HepG2 (cell line): ENCODE measurements at regions not wholly inside any gene's neighbourhood (a gene's known extent, or its start where the extent isn't known, plus 50 kb on each side); places are given as distances from the start of the nearest gene placed in this dataset.

Experiments
- ATAC-seq: fragments of 200-7000 bp; cut with Tn5 transposase; 3 replicates; pipeline ENCODE4 v1.9.1; 2020; ENCODE audit warnings: mild to moderate bottlenecking, moderate library complexity
- BruUV-seq: library from RNA; stranded (reverse); fragments of 400-500 nt; replicated peaks from 2 replicates; lab custom pipeline; 2021; lab: Mats Ljungman, UMichigan
- CTCF ChIA-PET: fragments of 300-600 bp; formaldehyde crosslinking; extraction: SDS; loops from one replicate; lab custom pipeline; 2021; ENCODE audit warnings: low total read pairs, inconsistent platforms, low intra/inter-chr PET ratio; lab: Yijun Ruan, JAX
- POLR2A ChIA-PET: fragments of 350-600 bp; sonication (Branson Sonifier 250); formaldehyde crosslinking; loops from one replicate; lab custom pipeline; 2020; ENCODE audit warnings: antibody characterized with exemption, inconsistent platforms; lab: Yijun Ruan, JAX
- DNase-seq: peaks from one replicate; pipeline ENCODE4 v3.0.0-alpha.2; 2015; ENCODE audit warnings: low spot score
- FAIRE-seq: peaks from 3 replicates; lab custom pipeline; 2011; peaks lifted over from hg19 to GRCh38; lab: Jason Lieb, UNC
- H2AFZ ChIP-seq: one replicate; pipeline ENCODE4 v1.6.1; 2011; ENCODE audit warnings: low read length, inconsistent platforms
- H3K27ac ChIP-seq: fragments of 300-600 bp; 3 replicates; pipeline ENCODE4 v1.8.0; 2011; ENCODE audit warnings: mixed run types, mild to moderate bottlenecking, mixed read lengths, low read length, inconsistent platforms; ENCODE audit not compliant: insufficient read depth; ENCODE audit errors: extremely low read length
- H3K27me3 ChIP-seq, 2 experiments: fragments of 200-600 bp in 1 of 2; 2 replicates in 1 of 2; 3 replicates in 1 of 2; pipeline versions ENCODE4 v1.6.0 to v1.8.0; 2011; ENCODE audit warnings: low read length in 2 of 2, mild to moderate bottlenecking in 2 of 2, moderate library complexity in 2 of 2, inconsistent platforms in 1 of 2; ENCODE audit not compliant: insufficient read depth in 2 of 2, control insufficient read depth in 1 of 2
- H3K36me3 ChIP-seq, 2 experiments: fragments of 200-600 bp in 1 of 2; replicated peaks in 1 of 2; 2 replicates in 1 of 2; 3 replicates in 1 of 2; pipeline versions ENCODE4 v1.5.1 to v1.8.0; 2011; ENCODE audit warnings: low read length in 2 of 2, inconsistent platforms in 1 of 2; ENCODE audit not compliant: insufficient read depth in 2 of 2, control insufficient read depth in 1 of 2
- H3K4me1 ChIP-seq: 2 replicates; pipeline ENCODE4 v1.5.1; 2012; ENCODE audit warnings: low read length, inconsistent platforms; ENCODE audit not compliant: insufficient read depth
- H3K4me2 ChIP-seq: 2 replicates; pipeline ENCODE4 v1.6.0; 2011; ENCODE audit warnings: low read depth, low read length, inconsistent platforms
- H3K4me3 ChIP-seq, 3 experiments: fragments of 200-600 bp in 1 of 3; sonication (generic), shearing (Covaris generic) in 1 of 3; replicated peaks in 1 of 3; 2 replicates each; pipeline ENCODE4 v1.5.1; 2011 to 2016; ENCODE audit warnings: low read length in 3 of 3, inconsistent platforms in 2 of 3, low read depth in 2 of 3, mild to moderate bottlenecking in 2 of 3, control low read depth in 1 of 3, mixed read lengths in 1 of 3; ENCODE audit not compliant: insufficient read depth in 1 of 3
- H3K79me2 ChIP-seq: one replicate; pipeline ENCODE4 v1.6.1; 2011; ENCODE audit warnings: low read length, inconsistent platforms; ENCODE audit not compliant: insufficient read depth
- H3K9ac ChIP-seq: 2 replicates; pipeline ENCODE4 v1.6.0; 2011; ENCODE audit warnings: mild to moderate bottlenecking, low read depth, low read length, inconsistent platforms; ENCODE audit not compliant: insufficient read depth
- H3K9me3 ChIP-seq: 2 replicates; pipeline ENCODE4 v1.5.1; 2012; ENCODE audit warnings: mild to moderate bottlenecking, low read length
- H4K20me1 ChIP-seq: 2 replicates; pipeline ENCODE4 v1.6.0; 2011; ENCODE audit warnings: inconsistent platforms, mild to moderate bottlenecking, low read length, moderate library complexity; ENCODE audit not compliant: insufficient read depth
- EHMT2 ChIP-seq: fragments of 200-600 bp; sonication (generic); IDR thresholded peaks from 2 replicates; pipeline ENCODE4 v1.7.0; 2017; ENCODE audit warnings: antibody characterized with exemption, low read depth, low read length, borderline replicate concordance
- ESRRA ChIP-seq: sonication (generic); formaldehyde crosslinking; IDR thresholded peaks from 2 replicates; pipeline ENCODE4 v1.5.1; 2020; ENCODE audit warnings: mild to moderate bottlenecking, low read depth, missing genetic modification reagents
- ETV5 ChIP-seq: IDR thresholded peaks from 2 replicates; pipeline ENCODE4 v1.6.1; 2018; ENCODE audit warnings: missing biosample characterization, missing genetic modification reagents, inconsistent platforms, borderline replicate concordance
- HNF4A ChIP-seq: sonication (generic); formaldehyde crosslinking; IDR thresholded peaks from 2 replicates; pipeline ENCODE4 v1.4.0; 2020; ENCODE audit warnings: missing genetic modification reagents
- MAFF ChIP-seq: IDR thresholded peaks from 2 replicates; pipeline ENCODE4 v1.6.1; 2011; ENCODE audit warnings: low read depth, low read length, improper control_type of control experiment
- PREB ChIP-seq: sonication (generic); formaldehyde crosslinking; IDR thresholded peaks from 2 replicates; pipeline ENCODE4 v1.4.0; 2020; ENCODE audit warnings: missing genetic modification reagents
- SIX1 ChIP-seq: sonication (generic); formaldehyde crosslinking; IDR thresholded peaks from 2 replicates; pipeline ENCODE4 v1.4.0; 2020; ENCODE audit warnings: missing genetic modification reagents, borderline replicate concordance
- SP4 ChIP-seq: sonication (generic); formaldehyde crosslinking; IDR thresholded peaks from 2 replicates; pipeline ENCODE4 v1.8.1; 2023; ENCODE audit warnings: mild to moderate bottlenecking, missing genetic modification reagents
- STAG1 ChIP-seq: sonication (generic); formaldehyde crosslinking; IDR thresholded peaks from 2 replicates; pipeline ENCODE4 v1.4.0; 2020; ENCODE audit warnings: missing genetic modification reagents
- ZBTB42 ChIP-seq: sonication (generic); formaldehyde crosslinking; IDR thresholded peaks from 2 replicates; pipeline ENCODE4 v1.5.0; 2020; ENCODE audit warnings: mild to moderate bottlenecking, missing genetic modification reagents
- ZMYM3 ChIP-seq: sonication (generic); formaldehyde crosslinking; IDR thresholded peaks from 2 replicates; pipeline ENCODE4 v1.5.1; 2020; ENCODE audit warnings: mild to moderate bottlenecking, missing genetic modification reagents
- ZNF597 ChIP-seq: sonication (generic); formaldehyde crosslinking; IDR thresholded peaks from 2 replicates; pipeline ENCODE4 v1.5.0; 2020; ENCODE audit warnings: missing genetic modification reagents
- ZNF660 ChIP-seq: sonication (generic); formaldehyde crosslinking; IDR thresholded peaks from 2 replicates; pipeline ENCODE4 v1.5.1; 2020; ENCODE audit warnings: mild to moderate bottlenecking, low read depth, missing genetic modification reagents, borderline replicate concordance
- WGBS: methylation state at CpG from one replicate; pipeline ENCODE4 v1.1.6; 2017; ENCODE audit warnings: low lambda C conversion rate; 5-methylcytosine and 5-hydroxymethylcytosine counted together
- in situ Hi-C: cut with HindIII; loops from 2 replicates; pipeline ENCODE4 v1.10.0; 2017; ENCODE audit warnings: low pct_unique_long_range_greater_than_20kb; ENCODE audit not compliant: extremely low pct_ligation_motif_present
- intact Hi-C: fragments of 100-400 bp; cut with micrococcal nuclease; formaldehyde crosslinking; loops from one replicate; pipeline ENCODE4 v1.10.0; 2022; ENCODE audit not compliant: unreplicated experiment

- TF ChIP-seq ETV5 (CRISPR knock-in tag), result no peak
- no peak for TF ChIP-seq MAFF
- no peak for TF ChIP-seq HNF4A (CRISPR knock-in tag)
- no peak for TF ChIP-seq SIX1 (CRISPR knock-in tag)
- TF ChIP-seq ZBTB42, result no peak
- no peak for TF ChIP-seq ZNF597 (CRISPR knock-in tag)
- no peak for TF ChIP-seq ESRRA (CRISPR knock-in tag)
Observed at GRCh38 chr2:175362331-175362730, 180.8 kb upstream of the ATP5MC3 start (continued).

GRCh38 chr2:175359710-175360109 lies 178.2 kb upstream of the ATP5MC3 start:
- no TSS peak for BruUV-seq
- no peak for FAIRE-seq
- no peaks in the 10 kb centered on the region for H3K4me1 ChIP-seq
- H3K9me3 ChIP-seq, result no peaks in the 10 kb centered on the region
- no peak overlapping the region for H3K27ac ChIP-seq
- no peak overlapping the region for H2AFZ ChIP-seq
- H4K20me1 ChIP-seq, result no peaks in the 10 kb centered on the region
- H3K9ac ChIP-seq, result no peak overlapping the region
- no peak for ATAC-seq
- POLR2A ChIA-PET, result no interaction called here
- H3K4me2 ChIP-seq, result no peak overlapping the region
- TF ChIP-seq PREB (CRISPR knock-in tag) (no peak), ZMYM3 (CRISPR knock-in tag) (no peak), EHMT2 (no peak), STAG1 (CRISPR knock-in tag) (no peak), ZNF660 (CRISPR knock-in tag) (no peak), SP4 (no peak)
- TF ChIP-seq, all 625 proteins: peak for 0
- in situ Hi-C loops (loop anchor here (10.0 kb wide), 1 partner anchor 325 kb away; no protein-coding TSS in a partner anchor), intact Hi-C loops (no loop called here)
- Histone ChIP-seq H3K4me3 (no peak overlapping the region), H3K27me3 (peaks cover 0 to 28% of the 10 kb centered on the region in 2 experiments; a peak in 3 of 5 replicates), H3K36me3 (no peaks in the 10 kb centered on the region), H3K79me2 (no peaks in the 10 kb centered on the region)
- no peak for DNase-seq
- CTCF ChIA-PET, result no interaction called here
- 35% methylated on average over 3 of the region's 3 CpGs for WGBS
